ENCODE measurements at regions not wholly inside any gene's neighbourhood (a gene's known extent, or its start where the extent isn't known, plus 50 kb on each side); places are given as distances from the start of the nearest gene placed in this dataset.
"Not testable (repeated sequence)": the region's sequence is repeated elsewhere in the genome, so short reads cannot be mapped to it uniquely, and the experiment has no call there.

DNA sequence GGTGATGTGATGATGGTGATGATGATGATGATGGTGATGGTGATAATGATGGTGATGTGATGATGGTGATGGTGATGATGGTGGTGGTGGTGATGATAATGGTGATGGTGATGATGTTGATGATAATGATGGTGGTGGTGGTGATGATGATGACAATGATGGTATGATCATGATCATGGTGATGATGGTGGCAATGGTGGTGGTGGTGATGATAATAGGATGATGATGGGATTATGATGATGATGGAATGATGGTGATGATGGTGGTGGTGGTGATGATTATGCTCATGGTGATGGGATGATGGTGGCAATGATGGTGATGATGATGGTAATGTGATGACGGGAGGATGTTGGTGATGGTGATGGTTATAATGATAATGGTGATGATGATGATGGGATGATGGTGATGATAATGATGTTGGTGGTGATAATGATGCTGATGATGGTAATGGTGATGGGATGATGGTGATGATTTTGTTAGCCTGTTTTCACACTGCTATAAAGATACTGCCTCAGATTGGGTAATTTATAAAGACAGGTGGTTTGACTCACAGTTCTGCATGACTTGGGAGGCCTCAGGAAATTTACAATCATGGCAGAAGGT, 314.8 kb upstream of the SFSWAP start:
- no peak for DNase-seq

DNA sequence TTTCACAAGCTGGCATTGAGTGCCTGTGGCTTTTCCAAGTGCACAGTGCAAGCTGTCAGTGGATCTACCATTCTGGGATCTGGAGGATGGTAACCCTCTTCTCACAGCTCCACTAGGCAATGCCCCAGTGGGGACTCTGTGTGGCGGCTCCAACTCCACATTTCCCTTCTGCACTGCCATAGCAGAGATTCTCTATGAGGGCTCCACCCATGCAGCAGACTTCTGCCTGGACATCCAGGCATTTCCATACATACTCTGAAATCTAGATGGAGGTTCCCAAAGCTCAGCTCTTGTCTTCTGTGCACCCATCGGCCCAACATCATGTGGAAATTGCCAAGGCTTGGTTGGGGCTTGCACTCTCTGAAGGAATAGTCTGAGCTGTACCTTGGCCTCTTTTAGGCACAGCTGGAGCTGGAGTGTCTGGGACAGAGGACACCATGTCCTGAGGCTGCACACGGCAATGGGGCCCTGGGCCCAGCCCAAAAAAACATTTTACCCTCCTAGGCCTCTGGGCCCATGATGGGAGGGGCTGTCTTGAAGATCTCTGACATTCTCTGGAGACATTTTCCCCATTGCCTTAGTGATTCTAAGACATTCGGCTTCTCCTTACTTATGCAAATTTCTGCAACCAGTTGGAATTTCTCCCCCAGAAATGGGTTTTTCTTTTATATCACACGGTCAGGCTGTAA, 313.3 kb upstream of the SFSWAP start:
- no peak for DNase-seq

DNA sequence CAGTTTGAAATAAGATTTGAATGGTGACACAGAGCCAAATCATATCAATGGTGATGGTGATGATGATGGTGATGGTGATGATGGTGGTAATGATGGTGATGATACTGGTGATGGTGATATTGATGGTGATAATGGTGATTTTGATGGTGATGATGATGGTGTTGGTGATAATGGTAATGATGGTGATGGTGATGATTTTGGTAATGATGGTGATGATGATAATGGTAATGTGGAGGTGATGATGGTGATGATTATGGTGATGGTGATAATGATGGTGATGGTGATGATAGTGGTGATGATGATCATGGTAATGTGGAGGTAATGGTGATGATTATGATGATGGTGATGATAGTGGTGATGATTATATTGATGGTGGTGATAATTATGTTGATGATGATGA, 311.9 kb upstream of the SFSWAP start:
- no peak for DNase-seq

DNA sequence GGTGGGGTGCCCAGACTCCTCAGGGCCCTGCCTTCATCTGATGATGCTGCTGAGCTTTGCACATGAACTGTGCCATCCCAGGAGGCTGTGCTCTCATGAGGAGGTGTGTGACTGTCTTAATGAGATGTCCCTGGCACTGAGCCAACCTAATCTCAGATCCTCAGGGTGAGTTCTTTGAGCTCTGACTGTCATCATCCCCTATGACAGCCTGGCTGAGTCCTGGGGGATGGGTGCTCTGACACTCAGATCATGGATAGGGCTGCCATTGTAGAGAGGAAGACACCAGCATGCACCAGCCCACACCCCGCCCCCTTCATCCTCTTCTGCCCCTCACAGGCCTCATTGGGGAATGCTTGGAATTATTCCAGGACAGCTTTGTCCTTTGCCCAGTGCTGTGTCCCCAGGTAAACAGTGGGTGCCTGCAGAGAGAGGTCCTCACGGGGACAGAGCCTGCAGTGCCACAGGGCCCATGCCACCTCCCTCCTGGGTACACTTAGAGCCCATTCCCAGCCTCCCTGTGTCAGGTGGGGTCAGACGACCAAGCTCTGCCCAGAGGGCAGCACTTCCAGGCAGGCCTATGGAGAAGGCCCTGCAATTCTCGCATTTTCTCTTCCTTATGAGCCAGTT, 310.1 kb upstream of the SFSWAP start:
- not testable (repeated sequence) for DNase-seq

DNA sequence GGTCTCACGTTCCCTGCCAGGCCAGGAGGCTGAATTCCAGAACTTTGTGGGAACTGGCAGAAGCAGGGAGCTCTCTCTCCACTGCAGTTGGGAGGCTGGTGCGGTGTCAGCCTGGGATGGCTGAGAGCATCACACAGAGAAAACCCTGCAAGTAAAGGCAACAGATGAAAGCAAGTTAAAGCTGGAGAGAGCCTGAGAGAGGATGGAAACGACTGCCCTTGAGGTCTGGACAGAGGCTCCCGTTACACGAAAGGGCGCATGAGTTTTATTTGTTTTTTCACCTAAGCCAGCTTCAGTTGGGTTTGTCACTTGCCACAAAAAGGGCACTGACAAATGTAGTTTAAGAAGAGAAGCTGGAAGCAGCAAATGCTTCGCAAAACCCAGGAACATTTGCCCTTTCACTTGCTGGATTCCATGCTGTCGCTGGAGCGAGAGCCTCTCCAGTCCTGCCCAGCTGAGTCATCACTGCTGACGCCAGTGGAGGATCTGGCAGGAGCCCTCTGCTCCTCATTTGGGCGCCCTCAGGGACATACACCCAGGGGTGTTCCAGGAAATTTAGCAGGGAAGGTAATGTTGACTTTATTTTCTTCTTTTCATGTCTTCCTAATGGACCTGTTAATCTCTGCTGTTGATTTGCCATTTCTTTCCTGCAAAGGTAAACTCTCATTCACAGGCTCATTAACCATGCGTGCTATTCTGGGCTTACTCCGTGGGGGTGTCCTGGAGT, 308.8 kb upstream of the SFSWAP start:
- not testable (repeated sequence) for DNase-seq

DNA sequence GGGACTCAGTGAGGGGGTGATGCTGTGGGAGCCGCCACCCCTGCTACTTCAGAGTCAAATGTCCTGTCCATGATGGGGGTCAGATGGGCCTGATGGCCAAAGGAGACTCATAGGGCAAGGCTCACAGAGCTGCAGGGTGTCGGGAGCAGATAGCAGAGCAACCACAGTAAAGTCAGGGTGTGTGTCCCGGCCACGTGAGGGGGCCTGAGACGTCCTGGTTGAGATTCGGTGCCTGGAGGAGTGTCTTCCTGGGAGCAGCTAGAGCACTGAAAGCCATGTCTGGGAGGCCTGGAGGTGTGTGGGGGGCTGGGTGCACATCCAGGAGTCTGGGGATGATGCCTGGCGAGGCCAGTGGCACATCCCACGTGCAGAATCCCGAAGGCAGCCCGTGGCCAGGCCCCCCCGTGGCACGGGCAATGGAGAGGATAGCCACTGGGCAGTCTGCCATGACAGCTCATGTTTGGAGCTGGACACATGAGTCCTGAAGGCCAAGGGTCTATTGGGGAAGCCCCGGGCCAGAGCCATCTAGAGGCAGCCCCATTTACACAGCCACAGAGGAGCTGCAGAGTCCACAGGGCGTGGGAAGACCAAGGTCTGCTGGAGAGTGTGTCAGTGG, 308.0 kb upstream of the SFSWAP start:
- DNase-seq: no peak

DNA sequence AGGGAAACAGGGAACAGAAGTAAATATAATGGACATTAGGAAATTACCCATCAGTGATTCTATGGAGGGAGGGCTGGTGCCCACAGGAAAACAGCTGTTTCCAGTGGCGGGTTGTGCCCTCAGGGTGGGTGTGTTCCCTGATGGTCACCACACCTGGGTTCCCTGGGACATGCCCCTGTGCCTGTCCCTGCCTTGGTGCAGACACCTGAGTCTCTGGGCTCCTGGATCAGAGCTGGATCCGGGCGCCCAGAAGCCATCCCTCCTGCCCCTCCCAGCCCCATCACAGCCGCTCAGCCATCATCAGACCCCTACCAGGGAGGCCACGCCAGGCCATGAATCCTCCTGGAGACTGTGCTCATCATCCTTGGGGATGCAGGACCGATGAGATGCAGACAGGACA, 307.2 kb upstream of the SFSWAP start:
- no peak for DNase-seq

DNA sequence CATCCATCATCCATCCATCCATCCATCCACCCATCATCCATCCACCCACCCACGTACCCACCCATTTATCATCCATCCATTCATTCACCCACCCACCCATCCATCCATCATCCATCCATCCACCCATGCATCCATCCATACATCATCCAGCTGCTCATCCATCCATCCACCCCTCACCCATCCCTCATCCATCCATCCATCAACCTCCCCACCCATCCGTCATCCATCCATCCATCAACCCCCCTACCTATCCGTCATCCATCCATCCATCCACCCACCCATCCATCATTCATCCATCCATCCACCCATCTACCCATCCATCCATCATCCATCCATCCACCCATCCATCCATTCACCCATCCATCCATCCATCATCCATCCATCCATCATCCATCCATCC, 306.2 kb upstream of the SFSWAP start:
- no peak for DNase-seq

DNA sequence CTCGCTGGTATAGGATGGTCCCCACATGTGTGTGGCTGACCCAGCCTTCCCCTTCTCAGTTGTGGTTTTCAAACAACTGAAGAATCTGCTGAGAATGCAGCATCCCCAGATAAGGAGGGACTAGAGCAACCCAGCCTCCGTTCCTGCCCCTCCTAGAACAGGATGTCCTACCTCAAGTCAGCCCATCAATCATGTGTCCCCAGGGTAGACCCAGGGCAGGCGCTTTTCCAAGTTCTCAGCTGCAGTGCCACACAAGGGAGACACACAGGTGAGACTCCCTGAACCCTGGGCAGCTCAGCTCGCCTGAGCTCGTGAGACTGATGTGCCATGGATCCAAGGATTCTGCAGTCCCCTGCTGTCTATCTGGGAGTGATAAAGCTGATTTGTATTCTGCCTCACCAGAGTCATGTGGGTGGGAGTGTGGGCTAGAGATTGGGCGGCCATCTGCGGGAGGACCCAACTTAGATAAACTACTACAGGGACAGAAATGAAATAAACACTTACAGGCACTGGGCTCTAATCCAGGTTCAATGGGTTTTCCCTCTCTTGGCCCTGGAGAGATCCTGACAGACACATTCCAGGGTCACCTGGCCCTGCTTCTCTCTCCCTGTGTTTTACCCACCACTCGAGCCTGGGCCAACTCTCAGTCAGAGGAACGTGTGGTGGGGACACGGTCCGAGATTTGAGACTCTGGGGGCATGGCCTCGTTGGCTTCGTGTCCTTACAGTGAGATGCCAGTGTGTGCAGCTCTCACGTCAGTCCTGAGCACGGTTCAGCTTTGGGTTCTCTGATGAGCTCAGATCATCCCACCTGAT, 303.5 kb upstream of the SFSWAP start:
- DNase-seq: no peak

DNA sequence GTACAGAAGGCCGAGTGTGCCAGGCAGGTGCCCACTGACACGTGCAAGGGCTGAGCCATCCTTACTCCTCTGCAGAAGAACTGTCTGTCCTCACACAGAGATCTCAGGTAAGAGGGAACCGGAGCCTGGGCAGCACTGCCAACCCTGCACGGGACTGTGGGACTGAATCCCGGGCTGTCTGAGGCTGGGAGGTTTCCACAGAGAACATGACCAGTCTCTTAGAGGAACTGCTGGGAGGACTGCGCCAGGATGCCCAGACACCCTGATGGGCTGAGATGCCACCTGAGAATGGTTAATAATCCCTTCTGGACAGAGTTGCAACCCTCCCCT, 302.9 kb upstream of the SFSWAP start:
- no peak for DNase-seq

DNA sequence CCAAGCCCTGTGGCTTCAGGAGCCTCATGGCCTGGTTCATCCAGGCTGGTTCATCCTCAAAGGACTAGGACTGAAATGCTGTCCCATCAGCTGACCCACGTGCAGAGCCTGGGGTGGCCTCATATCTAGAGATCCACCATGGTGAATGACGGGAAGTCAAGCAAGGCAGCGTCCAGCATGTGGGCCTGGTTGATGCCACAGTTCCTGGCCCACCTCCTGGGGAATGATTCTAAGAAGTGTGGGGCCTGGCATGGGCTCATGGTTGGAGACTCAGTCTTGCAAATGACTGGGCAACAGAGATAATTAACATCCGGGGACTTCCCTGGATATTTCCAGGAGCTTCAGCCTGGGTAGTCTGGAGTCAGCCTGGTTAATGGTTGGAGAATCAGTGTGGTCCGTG, 302.4 kb upstream of the SFSWAP start:
- DNase-seq: no peak

DNA sequence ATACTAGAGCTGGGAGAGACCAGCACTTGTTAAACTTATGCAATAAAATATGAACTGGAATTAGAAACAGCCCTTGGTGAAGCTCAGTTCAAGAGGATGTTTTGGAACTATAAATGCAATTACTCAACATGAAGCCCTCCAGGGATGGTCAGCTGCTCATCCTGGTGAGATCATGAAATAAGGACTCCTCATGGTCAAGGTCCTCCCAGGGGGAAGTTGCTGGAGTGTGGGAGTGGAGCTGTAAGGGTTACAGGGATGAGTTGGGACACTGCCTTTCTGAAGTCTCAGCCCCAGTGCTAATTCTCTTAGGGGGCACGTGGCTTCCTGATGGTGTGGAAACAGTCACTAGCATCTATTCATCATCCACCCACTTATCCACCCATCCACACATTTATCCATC, 301.7 kb upstream of the SFSWAP start:
- DNase-seq: no peak

DNA sequence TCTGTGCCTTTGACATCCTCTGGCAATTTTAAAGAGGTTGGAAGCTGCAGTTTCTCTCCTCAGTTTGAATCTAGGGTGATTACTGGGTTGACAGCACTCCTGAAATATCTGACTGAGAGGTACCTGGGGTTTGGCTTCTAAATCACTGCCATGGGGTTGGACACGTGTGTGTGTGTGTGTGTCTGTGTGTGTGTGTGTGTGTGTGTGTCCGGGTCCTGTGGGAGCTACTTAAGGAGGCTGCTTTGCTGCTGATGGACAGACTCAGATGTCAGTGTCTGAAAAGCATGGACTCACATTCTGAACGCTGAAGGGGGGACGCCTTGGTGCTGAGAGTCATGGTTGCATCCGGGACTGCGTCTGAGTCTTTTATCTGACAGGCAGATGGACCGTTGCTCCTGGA, 299.1 kb upstream of the SFSWAP start:
- DNase-seq: not testable (repeated sequence)

DNA sequence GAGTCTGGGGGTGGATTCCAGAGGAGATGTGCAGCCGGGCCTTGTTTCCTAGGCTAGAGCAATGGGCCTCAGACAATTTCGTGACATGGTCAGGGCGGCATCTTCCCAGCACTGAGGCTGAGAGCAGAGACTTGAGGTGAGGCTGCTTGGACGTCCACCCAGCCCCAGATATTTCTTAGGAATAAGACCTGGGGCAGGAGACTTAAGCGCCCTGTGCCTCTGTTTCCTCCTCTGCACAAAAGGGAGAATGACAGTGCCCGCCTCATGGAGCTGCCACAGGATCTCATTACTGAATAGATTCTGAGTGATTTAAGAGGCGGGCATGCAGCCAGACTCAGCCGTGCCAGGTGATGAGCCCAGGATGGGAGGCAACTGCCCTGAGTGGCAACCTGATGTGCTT, 297.9 kb upstream of the SFSWAP start:
- no peak for DNase-seq

DNA sequence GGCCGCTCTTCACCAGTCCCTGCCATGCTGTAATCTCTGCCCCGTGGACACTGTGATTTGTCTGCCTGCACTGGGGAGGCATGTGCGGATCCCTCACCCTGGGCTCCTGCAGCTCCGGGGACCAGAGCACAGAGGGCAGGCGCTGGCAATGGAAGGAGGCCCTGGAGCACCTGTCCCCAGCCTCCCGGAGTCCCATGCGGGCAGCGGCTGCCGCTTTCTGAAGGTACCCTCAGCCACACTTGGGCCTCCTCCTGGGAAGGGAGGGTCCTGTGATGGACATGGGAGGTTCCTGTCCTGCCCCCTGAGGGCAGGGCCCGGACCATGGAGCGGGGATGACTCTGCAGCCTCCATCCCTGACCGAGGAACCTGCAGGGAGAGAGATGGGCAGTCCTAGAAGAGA, 297.4 kb upstream of the SFSWAP start:
- no peak for DNase-seq

DNA sequence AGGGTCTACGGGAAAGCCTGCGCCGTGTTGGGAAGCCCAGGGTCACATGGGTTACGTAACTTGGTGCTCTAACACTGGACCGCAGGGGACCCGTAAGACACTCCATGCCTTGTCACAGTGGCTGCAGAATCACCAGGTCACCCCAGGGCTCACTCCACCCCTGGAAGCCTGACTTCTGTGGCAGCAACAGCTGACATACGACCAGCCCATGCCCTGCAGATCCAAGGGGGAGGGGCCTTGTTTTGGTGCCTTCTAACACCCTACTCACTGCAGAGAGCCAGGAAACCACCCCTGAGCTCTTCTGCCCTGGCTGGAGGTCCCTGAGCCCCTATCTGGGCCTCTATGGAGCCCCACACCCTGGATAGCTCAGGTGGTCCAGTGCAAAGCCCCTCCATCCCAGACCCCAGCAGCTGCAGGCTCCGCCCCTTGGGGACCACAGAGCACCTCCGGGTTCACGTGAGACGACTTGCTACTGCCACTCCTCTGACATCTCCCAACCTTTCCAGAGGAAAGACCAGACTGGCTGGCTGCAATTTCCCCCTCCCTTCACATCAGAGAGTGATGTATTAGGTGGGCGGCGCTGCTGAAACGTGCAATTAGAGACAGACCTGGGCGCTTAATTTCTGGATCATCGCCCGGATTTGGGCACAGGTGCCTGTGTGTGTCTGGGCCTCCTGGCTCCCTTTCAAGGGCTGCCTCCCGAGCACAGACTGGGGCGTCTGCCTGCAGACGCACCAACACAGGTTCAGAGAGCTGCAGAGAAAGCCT, 296.6 kb upstream of the SFSWAP start:
- DNase-seq: not testable (repeated sequence)

DNA sequence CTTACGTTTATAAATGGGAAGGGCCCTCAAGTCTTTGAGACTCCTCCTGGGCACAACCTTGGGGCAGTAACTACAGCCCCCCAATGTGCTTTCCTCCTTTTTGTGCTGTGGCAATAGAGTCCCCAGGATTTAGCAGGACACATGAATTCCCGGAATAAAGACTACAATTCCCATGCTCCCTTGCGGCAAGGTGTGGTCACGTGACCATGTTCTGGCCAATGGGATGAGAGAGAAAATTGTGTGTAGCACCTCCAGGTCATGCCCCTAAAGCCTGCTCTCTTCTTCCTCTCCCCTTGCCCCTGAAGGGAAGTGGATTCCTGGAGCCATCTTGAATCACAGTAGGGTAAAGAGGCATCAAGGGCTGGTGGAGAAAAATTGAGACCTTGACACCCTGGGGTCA, 295.1 kb upstream of the SFSWAP start:
- no peak for DNase-seq

DNA sequence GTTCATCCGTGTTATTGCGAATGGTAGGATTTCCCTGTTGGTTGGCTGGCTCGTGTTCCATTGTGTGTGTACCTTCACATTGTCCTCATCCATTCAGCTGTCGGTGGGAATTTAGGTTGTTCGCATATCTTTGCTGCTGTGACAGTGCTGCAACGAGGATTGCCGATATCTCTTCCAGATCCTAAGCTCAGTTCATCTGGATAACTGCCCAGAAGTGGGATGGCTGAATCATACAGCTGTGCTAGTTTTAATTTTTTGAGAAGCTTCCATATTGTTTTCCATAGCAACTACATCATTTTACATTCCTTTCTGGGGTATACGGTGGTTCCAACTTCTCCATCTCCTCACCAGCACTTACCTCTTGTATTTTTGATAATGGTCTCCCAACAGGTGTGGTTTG, 292.8 kb upstream of the SFSWAP start:
- no peak for DNase-seq

DNA sequence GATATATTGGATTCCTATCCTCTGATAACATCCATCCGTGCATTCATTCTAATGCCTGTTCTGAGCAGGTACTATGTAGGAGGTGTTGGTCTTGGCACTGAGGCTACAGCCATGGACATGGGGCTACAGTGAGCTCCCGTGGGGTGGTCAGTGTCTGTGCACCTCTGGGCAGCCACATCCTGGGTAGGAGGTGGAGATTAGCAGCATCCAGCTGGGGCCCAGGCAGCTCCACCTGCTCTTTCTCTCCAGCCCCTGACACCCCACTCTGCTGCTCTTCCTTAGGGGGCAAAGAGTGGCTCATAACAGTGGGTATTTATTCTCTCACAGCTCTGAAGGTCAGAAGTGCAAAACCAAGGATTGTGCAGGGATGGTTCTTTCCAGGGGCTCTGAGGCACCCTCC, 292.0 kb upstream of the SFSWAP start:
- no peak for DNase-seq

DNA sequence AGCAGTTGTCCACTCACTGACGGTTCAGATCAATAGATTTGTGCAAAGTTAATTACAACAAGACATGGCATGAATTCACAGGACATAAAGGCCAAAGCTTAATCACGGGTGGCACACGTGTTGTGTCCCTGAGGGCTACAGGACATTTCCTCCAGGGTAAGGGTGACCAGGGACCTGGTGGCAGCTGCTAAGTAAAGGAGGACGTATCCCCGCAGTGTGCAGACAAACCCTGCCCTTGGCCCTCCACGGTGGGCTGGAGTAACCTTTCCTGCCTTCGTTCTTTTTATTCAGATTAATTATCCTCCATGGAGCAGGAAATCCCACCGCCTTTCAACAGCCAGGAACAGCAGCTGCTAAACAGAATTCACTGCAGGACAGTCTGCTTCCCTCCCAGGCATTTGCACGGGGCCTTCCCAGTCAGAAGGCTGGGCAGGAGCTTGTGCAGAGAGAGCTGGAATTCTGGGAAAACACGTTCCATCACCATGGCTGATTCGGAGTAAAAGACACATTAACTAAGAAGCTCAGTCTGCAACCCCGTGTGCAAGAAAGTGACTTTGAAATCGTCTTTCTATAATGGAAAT, 289.9 kb upstream of the SFSWAP start:
- DNase-seq: no peak

All from right kidney (tissue), 1 donor.